Activated B cell treated with CpG ODN at 0.5 μM for 24 hours (primary cell): ENCODE measurements at regions not wholly inside any gene's neighbourhood (a gene's known extent, or its start where the extent isn't known, plus 50 kb on each side); places are given as distances from the start of the nearest gene placed in this dataset.

Source experiments
- ATAC-seq: fragments of 200-7000 bp; cut with Tn5 transposase; one replicate; pipeline ENCODE4 v1.10.0; 2021; ENCODE audit warnings: low read depth, mild to moderate bottlenecking, moderate library complexity
- CTCF ChIA-PET: fragments of 350-600 bp; sonication (Branson Sonifier 250); formaldehyde crosslinking; loops from one replicate; lab custom pipeline; 2021; ENCODE audit warnings: antibody characterized with exemption; lab: Charles Lee
- POLR2A ChIA-PET: fragments of 350-600 bp; sonication (Branson Sonifier 250); formaldehyde crosslinking; loops from one replicate; lab custom pipeline; 2021; ENCODE audit warnings: antibody characterized with exemption; lab: Charles Lee
- DNase-seq: peaks from one replicate; pipeline ENCODE4 v3.0.0; 2022
- H3K27ac Mint-ChIP-seq: one replicate; pipeline ENCODE4 v1.8.0; 2020; ENCODE audit warnings: mixed read lengths
- H3K27me3 Mint-ChIP-seq: one replicate; pipeline ENCODE4 v1.8.0; 2021; ENCODE audit warnings: mixed read lengths
- H3K36me3 Mint-ChIP-seq: one replicate; pipeline ENCODE4 v1.8.0; 2021; ENCODE audit warnings: low read depth, mixed read lengths
- H3K4me1 Mint-ChIP-seq: one replicate; pipeline ENCODE4 v1.8.0; 2021; ENCODE audit warnings: mixed read lengths
- H3K4me3 Mint-ChIP-seq: one replicate; pipeline ENCODE4 v1.8.0; 2020; ENCODE audit warnings: mild to moderate bottlenecking, mixed read lengths
- H3K9me3 Mint-ChIP-seq: one replicate; pipeline ENCODE4 v1.8.0; 2020; ENCODE audit warnings: mixed read lengths
- CTCF ChIP-seq: fragments of 200-600 bp; IDR thresholded peaks from one replicate; pipeline ENCODE4 v1.8.0; 2022; ENCODE audit warnings: antibody characterized with exemption, mild to moderate bottlenecking
- intact Hi-C: fragments of 100-400 bp; cut with micrococcal nuclease; formaldehyde crosslinking; loops from one replicate; pipeline ENCODE4 v1.15.1; 2024

GRCh38 chr12:20044846-20045245 lies 323.5 kb upstream of the PDE3A start:
- peaks cover 3% of the 10 kb centered on the region for H3K9me3 Mint-ChIP-seq
- H3K36me3 Mint-ChIP-seq: no peaks in the 10 kb centered on the region
- CTCF ChIA-PET: no interaction called here
- no peak overlapping the region for H3K4me3 Mint-ChIP-seq
- intact Hi-C loops: no loop called here
- POLR2A ChIA-PET: no interaction called here
- DNase-seq (no peak), ATAC-seq (no peak)
- H3K27me3 Mint-ChIP-seq: no peaks in the 10 kb centered on the region
- TF ChIP-seq CTCF: no peak
- no peak overlapping the region for H3K27ac Mint-ChIP-seq
- H3K4me1 Mint-ChIP-seq: no peaks in the 10 kb centered on the region

- CTCF ChIA-PET: no interaction called here
- intact Hi-C loops: no loop called here
- POLR2A ChIA-PET: no interaction called here
- ATAC-seq: no peak
- Mint-ChIP-seq H3K27ac (no peak overlapping the region), H3K9me3 (peaks cover 5% of the 10 kb centered on the region), H3K36me3 (no peaks in the 10 kb centered on the region), H3K4me3 (no peak overlapping the region), H3K4me1 (no peaks in the 10 kb centered on the region), H3K27me3 (no peaks in the 10 kb centered on the region)
- DNase-seq: no peak
- no peak for TF ChIP-seq CTCF
These were observed 320.4 kb upstream of the PDE3A start for GRCh38 chr12:20047901-20048300.

- ATAC-seq: no peak
- Mint-ChIP-seq H3K36me3 (no peaks in the 10 kb centered on the region), H3K4me3 (no peak overlapping the region), H3K4me1 (no peaks in the 10 kb centered on the region), H3K27ac (no peak overlapping the region), H3K27me3 (no peaks in the 10 kb centered on the region), H3K9me3 (peaks cover 5% of the 10 kb centered on the region)
- intact Hi-C loops: no loop called here
- ChIA-PET CTCF (no interaction called here), POLR2A (no interaction called here)
- no peak for DNase-seq
- no peak for TF ChIP-seq CTCF
These were observed 318.1 kb upstream of the PDE3A start for GRCh38 chr12:20050221-20050620.

- Mint-ChIP-seq H3K27me3 (no peaks in the 10 kb centered on the region), H3K4me1 (no peaks in the 10 kb centered on the region), H3K27ac (no peak overlapping the region), H3K9me3 (peaks cover 14% of the 10 kb centered on the region), H3K4me3 (no peak overlapping the region), H3K36me3 (no peaks in the 10 kb centered on the region)
- no peak for ATAC-seq
- no peak for DNase-seq
- POLR2A ChIA-PET: no interaction called here
- CTCF ChIA-PET: no interaction called here
- intact Hi-C loops: no loop called here
- TF ChIP-seq CTCF: no peak
These were observed 314.6 kb upstream of the PDE3A start for GRCh38 chr12:20053782-20054181.

- Mint-ChIP-seq H3K27ac (no peak overlapping the region), H3K27me3 (no peaks in the 10 kb centered on the region), H3K36me3 (no peaks in the 10 kb centered on the region), H3K9me3 (peaks cover 14% of the 10 kb centered on the region), H3K4me1 (no peaks in the 10 kb centered on the region), H3K4me3 (no peak overlapping the region)
- ATAC-seq: no peak
- ChIA-PET CTCF (no interaction called here), POLR2A (no interaction called here)
- no peak for DNase-seq
- intact Hi-C loops: no loop called here
- no peak for TF ChIP-seq CTCF
These were observed 312.5 kb upstream of the PDE3A start for GRCh38 chr12:20055856-20056255.
